K562 (cell line): ENCODE measurements at regions not wholly inside any gene's neighbourhood (a gene's known extent, or its start where the extent isn't known, plus 50 kb on each side); places are given as distances from the start of the nearest gene placed in this dataset.

Experiments
- ATAC-seq: fragments of 200-7000 bp; cut with Tn5 transposase; 3 replicates; pipeline ENCODE4 v1.9.1; 2020; ENCODE audit warnings: moderate library complexity
- BruUV-seq: library from RNA; stranded (reverse); fragments of 400-500 nt; replicated peaks from 2 replicates; lab custom pipeline; 2021; lab: Mats Ljungman, UMichigan
- CTCF ChIA-PET: fragments of 300-600 bp; formaldehyde crosslinking; extraction: SDS; loops from one replicate; lab custom pipeline; 2021; ENCODE audit warnings: low intra/inter-chr PET ratio; lab: Yijun Ruan, JAX
- POLR2A ChIA-PET: fragments of 300-600, 350-650 bp; sonication (Branson Sonifier 250); formaldehyde crosslinking; extraction: SDS; loops from one replicate; lab custom pipeline; 2021; ENCODE audit warnings: antibody characterized with exemption, inconsistent platforms; lab: Yijun Ruan, JAX
- DNase-seq, 4 experiments: peaks; one replicate each; pipeline versions ENCODE4 v3.0.0 to v3.0.0-alpha.2; 2011 to 2018; ENCODE audit warnings: low spot score in 3 of 4, mixed read lengths in 3 of 4; ENCODE audit errors: extremely low read depth in 1 of 4
- FAIRE-seq: peaks from 2 replicates; lab custom pipeline; 2011; peaks lifted over from hg19 to GRCh38; lab: Jason Lieb, UNC
- H2AFZ ChIP-seq: 2 replicates; pipeline ENCODE4 v1.6.0; 2011; ENCODE audit warnings: low read depth, low read length, control low read depth, inconsistent platforms
- H3K27ac ChIP-seq: fragments of 200-600 bp; 3 replicates; pipeline ENCODE4 v1.8.0; 2011; ENCODE audit warnings: low read depth, mild to moderate bottlenecking, control low read depth, inconsistent platforms, low read length, moderate library complexity, mixed read lengths; ENCODE audit errors: extremely low read depth
- H3K27me3 ChIP-seq, 2 experiments: fragments of 300-600 bp in 1 of 2; 2 replicates in 1 of 2; 3 replicates in 1 of 2; pipeline versions ENCODE4 v1.6.0 to v1.8.0; 2011; ENCODE audit warnings: inconsistent platforms in 2 of 2, low read length in 2 of 2, mild to moderate bottlenecking in 1 of 2, mixed read lengths in 1 of 2, moderate library complexity in 1 of 2; ENCODE audit not compliant: control insufficient read depth in 2 of 2, insufficient read depth in 2 of 2
- H3K36me3 ChIP-seq: fragments of 300-600 bp; 3 replicates; pipeline ENCODE4 v1.8.0; 2011; ENCODE audit warnings: mild to moderate bottlenecking, low read length, inconsistent platforms; ENCODE audit not compliant: control insufficient read depth, insufficient read depth
- H3K4me1 ChIP-seq, 2 experiments: fragments of 200-600 bp in 1 of 2; replicated peaks in 1 of 2; 2 replicates in 1 of 2; 3 replicates in 1 of 2; pipeline versions ENCODE4 v1.5.1 to v1.8.0; 2011; ENCODE audit warnings: inconsistent platforms in 2 of 2, low read length in 2 of 2, mild to moderate bottlenecking in 1 of 2, mixed read lengths in 1 of 2, moderate library complexity in 1 of 2; ENCODE audit not compliant: control insufficient read depth in 2 of 2, insufficient read depth in 2 of 2
- H3K4me2 ChIP-seq: 2 replicates; pipeline ENCODE4 v1.6.1; 2011; ENCODE audit warnings: low read length, control low read depth, inconsistent platforms, mixed read lengths; ENCODE audit not compliant: insufficient read depth
- H3K4me3 ChIP-seq: fragments of 200-600 bp; sonication (generic), shearing (Covaris generic); 2 replicates; pipeline ENCODE4 v1.5.1; 2016; ENCODE audit warnings: control low read depth, inconsistent platforms
- H3K79me2 ChIP-seq: fragments of 200-600 bp; 3 replicates; pipeline ENCODE4 v1.8.0; 2011; ENCODE audit warnings: low read length, inconsistent platforms; ENCODE audit not compliant: control insufficient read depth, insufficient read depth
- H3K9ac ChIP-seq, 2 experiments: 2 replicates each; pipeline versions ENCODE4 v1.6.0 to v1.6.1; 2011; ENCODE audit warnings: low read depth in 2 of 2, low read length in 2 of 2, control low read depth in 1 of 2, inconsistent platforms in 1 of 2, mild to moderate bottlenecking in 1 of 2, mixed read lengths in 1 of 2; ENCODE audit not compliant: insufficient read depth in 1 of 2
- H3K9me1 ChIP-seq: one replicate; pipeline ENCODE4 v1.6.0; 2011; ENCODE audit warnings: inconsistent platforms, mild to moderate bottlenecking, low read length, moderate library complexity; ENCODE audit not compliant: control insufficient read depth, insufficient read depth
- H3K9me3 ChIP-seq: replicated peaks from 2 replicates; pipeline ENCODE4 v1.5.1; 2011; ENCODE audit warnings: low read depth, low read length, inconsistent platforms; ENCODE audit not compliant: control insufficient read depth, insufficient read depth
- H4K20me1 ChIP-seq: replicated peaks from 2 replicates; pipeline ENCODE4 v1.6.1; 2011; ENCODE audit warnings: low read length, inconsistent platforms, mixed read lengths; ENCODE audit not compliant: control insufficient read depth, insufficient read depth
- ARID4B ChIP-seq: sonication (generic); formaldehyde crosslinking; IDR thresholded peaks from 2 replicates; pipeline ENCODE4 v1.8.0; 2022; ENCODE audit warnings: mild to moderate bottlenecking, missing genetic modification reagents
- CBX5 ChIP-seq: IDR thresholded peaks from 2 replicates; pipeline ENCODE4 v1.6.1; 2014; ENCODE audit warnings: low read depth, borderline replicate concordance
- DACH1 ChIP-seq: fragments of 450-650 bp; IDR thresholded peaks from 2 replicates; pipeline ENCODE4 v1.6.1; 2018; ENCODE audit not compliant: partially characterized antibody
- PHF8 ChIP-seq: fragments of 200-600 bp; sonication (generic); IDR thresholded peaks from 2 replicates; pipeline ENCODE4 v1.6.1; 2012; ENCODE audit warnings: mixed run types, mild to moderate bottlenecking, inconsistent platforms, low read length, moderate library complexity, borderline replicate concordance
- RAD21 ChIP-seq, 2 experiments: fragments of 250-450 bp in 1 of 2; fragments of 450-650 bp in 1 of 2; sonication (Bioruptor Pico) in 1 of 2; formaldehyde crosslinking in 1 of 2; IDR thresholded peaks in 1 of 2; conservative IDR thresholded peaks in 1 of 2; 2 replicates each; pipeline versions ENCODE4 v1.4.0 to v1.8.0; 2020 to 2022; ENCODE audit warnings: mild to moderate bottlenecking in 2 of 2, moderate library complexity in 1 of 2
- SRSF9 ChIP-seq: fragments of 200-400 bp; formaldehyde crosslinking; IDR thresholded peaks from 2 replicates; pipeline ENCODE4 v1.6.1; 2017; ENCODE audit warnings: low read depth, low read length, borderline replicate concordance
- WGBS: fragments of 100-300 bp; shearing (Covaris generic); methylation state at CpG from one replicate; pipeline ENCODE4 v1.1.6; 2016; ENCODE audit warnings: low coverage, mixed read lengths; ENCODE audit not compliant: insufficient coverage; ENCODE audit errors: missing lambda C conversion rate; 5-methylcytosine and 5-hydroxymethylcytosine counted together
- in situ Hi-C: fragments of 300-500 bp; cut with MboI; formaldehyde crosslinking; loops from 4 replicates; pipeline ENCODE4 v1.15.0; 2018; ENCODE audit warnings: inconsistent platforms, mixed read lengths
- intact Hi-C: fragments of 100-400 bp; cut with micrococcal nuclease; formaldehyde crosslinking; loops from 2 replicates; pipeline ENCODE4 v1.14.2; 2022
- TF ChIP-seq, protein P1 (sequence below), 3 experiments: IDR thresholded peaks in 2 of 3; conservative IDR thresholded peaks in 1 of 3; 2 replicates each; pipeline ENCODE4 v1.5.1; 2011 to 2012; ENCODE audit warnings: low read length in 3 of 3, mild to moderate bottlenecking in 3 of 3, control low read depth in 2 of 3, improper control_type of control experiment in 1 of 3, inconsistent platforms in 1 of 3, low read depth in 1 of 3, mixed read lengths in 1 of 3, moderate library complexity in 1 of 3; ENCODE audit not compliant: insufficient read depth in 2 of 3
- TF ChIP-seq, protein P2 (sequence below): fragments of 450-650 bp; IDR thresholded peaks from 2 replicates; pipeline ENCODE4 v1.6.1; 2016
- TF ChIP-seq, protein P3 (sequence below): sonication (generic); formaldehyde crosslinking; IDR thresholded peaks from 2 replicates; pipeline ENCODE4 v1.8.0; 2022; ENCODE audit warnings: missing genetic modification reagents, mild to moderate bottlenecking, borderline replicate concordance

GRCh38 chr10:131683281-131683861, 217.4 kb upstream of the PPP2R2D start:
- Histone ChIP-seq H3K4me2 (no peak overlapping the region), H3K79me2 (no peaks in the 10 kb centered on the region), H3K27me3 (peaks cover 2 to 19% of the 10 kb centered on the region in 2 experiments; a peak in 3 of 5 replicates), H3K4me3 (no peak overlapping the region), H3K27ac (no peak overlapping the region), H3K9me1 (no peaks in the 10 kb centered on the region), H3K9ac (no peak overlapping the region), H3K4me1 (no peaks in the 10 kb centered on the region), H4K20me1 (no peaks in the 10 kb centered on the region), H3K9me3 (no peaks in the 10 kb centered on the region), H2AFZ (no peak overlapping the region), H3K36me3 (no peaks in the 10 kb centered on the region)
- BruUV-seq: no TSS peak
- POLR2A ChIA-PET: no interaction called here
- CTCF ChIA-PET: no interaction called here
- intact Hi-C loops: no loop called here
- 0% methylated on average over 21 of the region's 21 CpGs for WGBS
- no peak for DNase-seq
- in situ Hi-C loops: no loop called here
- ATAC-seq: no peak
- FAIRE-seq: no peak
- TF ChIP-seq DACH1 (no peak), ARID4B (CRISPR knock-in tag) (no peak), SRSF9 (no peak), CBX5 (no peak), PHF8 (no peak), RAD21 (CRISPR knock-in tag; conservative IDR thresholded peaks at IDR 0.05 in 1 of 2, IDR thresholded peaks at IDR 0.05 in 1 of 2) (no peak)
- TF ChIP-seq, protein P1, sequence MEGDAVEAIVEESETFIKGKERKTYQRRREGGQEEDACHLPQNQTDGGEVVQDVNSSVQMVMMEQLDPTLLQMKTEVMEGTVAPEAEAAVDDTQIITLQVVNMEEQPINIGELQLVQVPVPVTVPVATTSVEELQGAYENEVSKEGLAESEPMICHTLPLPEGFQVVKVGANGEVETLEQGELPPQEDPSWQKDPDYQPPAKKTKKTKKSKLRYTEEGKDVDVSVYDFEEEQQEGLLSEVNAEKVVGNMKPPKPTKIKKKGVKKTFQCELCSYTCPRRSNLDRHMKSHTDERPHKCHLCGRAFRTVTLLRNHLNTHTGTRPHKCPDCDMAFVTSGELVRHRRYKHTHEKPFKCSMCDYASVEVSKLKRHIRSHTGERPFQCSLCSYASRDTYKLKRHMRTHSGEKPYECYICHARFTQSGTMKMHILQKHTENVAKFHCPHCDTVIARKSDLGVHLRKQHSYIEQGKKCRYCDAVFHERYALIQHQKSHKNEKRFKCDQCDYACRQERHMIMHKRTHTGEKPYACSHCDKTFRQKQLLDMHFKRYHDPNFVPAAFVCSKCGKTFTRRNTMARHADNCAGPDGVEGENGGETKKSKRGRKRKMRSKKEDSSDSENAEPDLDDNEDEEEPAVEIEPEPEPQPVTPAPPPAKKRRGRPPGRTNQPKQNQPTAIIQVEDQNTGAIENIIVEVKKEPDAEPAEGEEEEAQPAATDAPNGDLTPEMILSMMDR (IDR thresholded peaks at IDR 0.05 in 2 of 3, conservative IDR thresholded peaks at IDR 0.05 in 1 of 3; ENCODE audit: insufficient read depth in 2 of 3, low read depth in 1 of 3, low read length in 3 of 3): no peak
- TF ChIP-seq, protein P2, sequence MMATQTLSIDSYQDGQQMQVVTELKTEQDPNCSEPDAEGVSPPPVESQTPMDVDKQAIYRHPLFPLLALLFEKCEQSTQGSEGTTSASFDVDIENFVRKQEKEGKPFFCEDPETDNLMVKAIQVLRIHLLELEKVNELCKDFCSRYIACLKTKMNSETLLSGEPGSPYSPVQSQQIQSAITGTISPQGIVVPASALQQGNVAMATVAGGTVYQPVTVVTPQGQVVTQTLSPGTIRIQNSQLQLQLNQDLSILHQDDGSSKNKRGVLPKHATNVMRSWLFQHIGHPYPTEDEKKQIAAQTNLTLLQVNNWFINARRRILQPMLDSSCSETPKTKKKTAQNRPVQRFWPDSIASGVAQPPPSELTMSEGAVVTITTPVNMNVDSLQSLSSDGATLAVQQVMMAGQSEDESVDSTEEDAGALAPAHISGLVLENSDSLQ: no peak
- TF ChIP-seq, protein P3, sequence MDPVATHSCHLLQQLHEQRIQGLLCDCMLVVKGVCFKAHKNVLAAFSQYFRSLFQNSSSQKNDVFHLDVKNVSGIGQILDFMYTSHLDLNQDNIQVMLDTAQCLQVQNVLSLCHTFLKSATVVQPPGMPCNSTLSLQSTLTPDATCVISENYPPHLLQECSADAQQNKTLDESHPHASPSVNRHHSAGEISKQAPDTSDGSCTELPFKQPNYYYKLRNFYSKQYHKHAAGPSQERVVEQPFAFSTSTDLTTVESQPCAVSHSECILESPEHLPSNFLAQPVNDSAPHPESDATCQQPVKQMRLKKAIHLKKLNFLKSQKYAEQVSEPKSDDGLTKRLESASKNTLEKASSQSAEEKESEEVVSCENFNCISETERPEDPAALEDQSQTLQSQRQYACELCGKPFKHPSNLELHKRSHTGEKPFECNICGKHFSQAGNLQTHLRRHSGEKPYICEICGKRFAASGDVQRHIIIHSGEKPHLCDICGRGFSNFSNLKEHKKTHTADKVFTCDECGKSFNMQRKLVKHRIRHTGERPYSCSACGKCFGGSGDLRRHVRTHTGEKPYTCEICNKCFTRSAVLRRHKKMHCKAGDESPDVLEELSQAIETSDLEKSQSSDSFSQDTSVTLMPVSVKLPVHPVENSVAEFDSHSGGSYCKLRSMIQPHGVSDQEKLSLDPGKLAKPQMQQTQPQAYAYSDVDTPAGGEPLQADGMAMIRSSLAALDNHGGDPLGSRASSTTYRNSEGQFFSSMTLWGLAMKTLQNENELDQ (CRISPR knock-in tag): no peak
